Activated CD4-positive, alpha-beta memory T cell treated with anti-CD3 and anti-CD28 coated beads, Interleukin-2, amount 10 ng/mL, durations not matched to agents 7 days and 5 days (primary cell): ENCODE measurements at regions not wholly inside any gene's neighbourhood (a gene's known extent, or its start where the extent isn't known, plus 50 kb on each side); places are given as distances from the start of the nearest gene placed in this dataset.
"Not testable (repeated sequence)": the region's sequence is repeated elsewhere in the genome, so short reads cannot be mapped to it uniquely, and the experiment has no call there.

Experiments used
- CTCF ChIA-PET: fragments of 350-600 bp; sonication (Branson Sonifier 250); formaldehyde crosslinking; loops from one replicate; lab custom pipeline; 2021; ENCODE audit warnings: antibody characterized with exemption, inconsistent platforms; lab: Charles Lee
- POLR2A ChIA-PET: fragments of 350-600 bp; sonication (Branson Sonifier 250); formaldehyde crosslinking; loops from one replicate; lab custom pipeline; 2021; ENCODE audit warnings: antibody characterized with exemption; lab: Charles Lee
- DNase-seq: peaks from one replicate; pipeline ENCODE4 v3.0.0-alpha.2; 2020
- H3K27ac Mint-ChIP-seq: one replicate; pipeline ENCODE4 v1.8.0; 2021; ENCODE audit warnings: mild to moderate bottlenecking, mixed read lengths
- H3K27me3 Mint-ChIP-seq: one replicate; pipeline ENCODE4 v1.8.0; 2021; ENCODE audit warnings: mixed read lengths
- H3K36me3 Mint-ChIP-seq: one replicate; pipeline ENCODE4 v1.8.0; 2021; ENCODE audit warnings: low read depth, mixed read lengths
- H3K4me1 Mint-ChIP-seq: one replicate; pipeline ENCODE4 v1.8.0; 2021; ENCODE audit warnings: mixed read lengths
- H3K4me3 Mint-ChIP-seq: one replicate; pipeline ENCODE4 v1.8.0; 2021; ENCODE audit warnings: mild to moderate bottlenecking, mixed read lengths
- H3K9me3 Mint-ChIP-seq: one replicate; pipeline ENCODE4 v1.8.0; 2021; ENCODE audit warnings: mixed read lengths

DNA sequence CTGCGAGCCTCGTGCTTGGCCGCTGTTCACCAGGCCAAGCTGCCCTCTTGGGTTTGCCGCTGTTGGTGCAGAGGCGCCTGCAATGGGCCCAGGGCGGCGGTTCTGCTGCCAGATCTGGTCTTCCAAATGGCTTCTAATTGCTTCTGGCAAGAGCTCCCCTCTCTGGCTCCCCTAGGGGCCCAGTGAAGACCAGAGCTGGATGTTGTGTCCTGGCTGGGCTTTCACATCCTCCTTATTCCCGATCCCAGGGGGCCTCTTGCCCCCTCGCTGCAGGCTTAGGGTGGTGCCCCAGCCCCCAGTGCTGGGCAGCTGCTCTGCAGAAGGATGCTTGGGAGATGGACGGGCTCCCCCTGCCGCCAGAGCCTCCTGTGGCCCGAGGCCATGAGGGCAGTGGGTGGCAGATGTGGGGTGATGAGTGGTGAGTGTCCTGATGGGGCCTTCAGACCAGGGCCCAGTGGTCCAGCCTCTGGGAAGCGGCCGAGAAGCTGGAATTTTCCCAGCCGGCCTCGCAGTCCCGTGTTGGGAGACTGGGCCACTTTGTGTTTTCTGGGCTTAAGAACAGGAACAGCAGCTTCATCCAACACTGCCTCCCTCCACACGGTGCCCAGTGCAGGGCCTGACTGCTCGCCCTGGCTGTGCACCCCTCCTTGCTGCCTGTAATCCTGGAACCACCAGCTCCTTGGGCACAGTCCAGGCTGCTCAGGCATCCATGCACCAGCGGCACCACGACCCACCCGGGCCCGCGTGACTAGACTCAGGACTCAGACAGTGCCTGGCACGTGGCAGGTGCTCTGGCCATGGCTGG lies 194.8 kb downstream of the LAT start:
- CTCF ChIA-PET, H3K4me1 Mint-ChIP-seq, H3K27me3 Mint-ChIP-seq, H3K4me3 Mint-ChIP-seq, POLR2A ChIA-PET, DNase-seq, H3K36me3 Mint-ChIP-seq, H3K9me3 Mint-ChIP-seq, H3K27ac Mint-ChIP-seq: not testable (repeated sequence)

DNA sequence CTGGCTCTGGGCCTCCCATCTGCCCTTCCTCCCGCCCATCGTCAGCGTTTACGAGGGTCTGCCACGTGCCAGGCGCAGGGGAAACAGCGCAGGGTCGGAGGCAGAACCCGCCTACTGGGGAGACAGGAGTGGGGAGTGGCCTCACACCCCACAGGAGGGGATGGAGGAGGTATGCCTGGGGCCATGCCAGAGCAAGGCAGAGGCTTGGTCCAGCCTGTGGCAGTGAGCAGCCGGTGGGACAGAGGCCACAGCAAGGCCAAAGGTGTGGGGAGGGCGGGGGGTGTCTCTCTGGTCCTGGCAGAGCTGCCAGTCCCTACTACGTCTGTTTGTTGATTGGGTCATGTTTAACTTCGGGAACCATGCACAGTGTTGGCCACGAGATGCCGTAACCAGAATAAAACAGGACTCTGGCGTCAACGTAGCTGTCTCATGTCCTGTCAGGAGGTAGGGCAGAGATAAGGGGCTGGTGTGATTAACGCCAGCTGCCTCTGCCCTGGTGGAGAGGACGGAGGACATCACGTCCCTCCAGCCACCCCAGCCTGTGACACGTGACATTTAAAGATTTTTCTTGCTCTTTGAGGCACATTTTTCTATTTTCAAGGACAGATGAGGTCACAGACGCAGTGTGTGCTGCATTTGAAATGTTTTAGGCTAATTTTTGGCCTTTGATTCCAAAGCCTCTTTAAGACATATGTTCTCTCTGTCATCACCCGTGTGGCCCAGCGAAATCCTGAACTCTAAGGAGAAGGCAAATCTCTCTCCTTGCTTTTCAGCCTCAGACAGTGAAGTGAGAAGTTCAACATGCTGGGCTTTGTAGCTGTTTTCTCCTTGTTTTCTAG lies 193.3 kb downstream of the LAT start:
- H3K4me1 Mint-ChIP-seq, H3K4me3 Mint-ChIP-seq, CTCF ChIA-PET, POLR2A ChIA-PET, H3K27ac Mint-ChIP-seq, H3K36me3 Mint-ChIP-seq, DNase-seq, H3K27me3 Mint-ChIP-seq, H3K9me3 Mint-ChIP-seq: not testable (repeated sequence)

DNA sequence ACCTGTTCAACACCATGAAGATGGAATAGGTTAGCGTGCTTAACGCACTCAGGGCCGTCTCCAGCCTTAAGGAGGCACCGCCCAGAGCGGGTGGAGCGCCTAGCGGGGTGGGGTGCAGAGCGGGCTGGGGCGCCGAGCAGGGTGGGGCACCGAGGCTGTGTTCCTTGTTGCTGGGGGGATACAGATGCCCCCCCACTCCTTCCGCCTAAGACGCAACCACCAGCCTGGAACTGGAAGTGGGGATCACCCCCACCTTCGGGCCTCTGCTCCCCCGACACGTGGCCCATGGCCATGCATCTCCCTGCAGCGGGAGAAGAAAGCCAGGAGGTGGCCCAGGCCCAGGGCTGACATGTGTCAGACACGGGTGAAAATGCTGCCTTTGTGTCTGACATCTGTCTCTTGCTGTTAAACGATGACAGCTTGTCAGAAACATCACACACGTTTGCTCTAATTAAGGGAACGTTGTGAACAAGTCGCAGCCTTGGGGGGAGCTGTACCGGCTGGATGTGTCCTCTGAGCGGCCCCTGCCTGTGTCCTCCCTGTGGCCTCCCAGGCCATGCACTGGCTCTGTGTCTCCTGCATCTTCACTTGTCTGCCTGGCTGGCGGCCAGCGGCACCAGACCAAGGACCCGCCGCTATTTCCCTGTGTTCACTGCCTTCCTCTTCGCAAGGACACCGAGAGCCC lies 192.5 kb downstream of the LAT start:
- H3K27me3 Mint-ChIP-seq, H3K36me3 Mint-ChIP-seq, H3K4me3 Mint-ChIP-seq, DNase-seq, H3K9me3 Mint-ChIP-seq, H3K4me1 Mint-ChIP-seq, H3K27ac Mint-ChIP-seq, POLR2A ChIA-PET, CTCF ChIA-PET: not testable (repeated sequence)

DNA sequence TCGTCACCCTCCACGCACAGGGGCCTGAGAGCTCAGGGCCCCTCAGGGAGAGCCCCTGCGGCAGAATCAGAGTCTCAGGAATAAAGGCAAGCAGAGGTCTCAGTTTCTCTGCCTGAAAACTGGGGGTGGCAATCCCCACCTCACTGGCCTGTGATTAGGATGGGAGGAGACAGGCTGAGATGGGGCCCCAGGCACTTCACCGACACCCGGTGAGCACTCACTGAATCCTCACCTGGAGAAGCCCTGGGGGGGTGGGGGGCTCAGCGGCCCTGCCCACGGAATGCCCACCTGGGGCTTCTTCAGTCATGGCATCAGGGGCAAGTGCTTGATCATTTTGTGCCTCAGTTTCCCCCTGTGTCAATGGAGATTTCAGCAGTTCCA lies 192.0 kb downstream of the LAT start:
- H3K9me3 Mint-ChIP-seq, H3K27me3 Mint-ChIP-seq, H3K36me3 Mint-ChIP-seq, POLR2A ChIA-PET, CTCF ChIA-PET, H3K4me3 Mint-ChIP-seq, H3K27ac Mint-ChIP-seq, H3K4me1 Mint-ChIP-seq, DNase-seq: not testable (repeated sequence)

- H3K27ac Mint-ChIP-seq, DNase-seq, H3K9me3 Mint-ChIP-seq, CTCF ChIA-PET, H3K4me3 Mint-ChIP-seq, H3K4me1 Mint-ChIP-seq, H3K27me3 Mint-ChIP-seq, POLR2A ChIA-PET: not testable (repeated sequence)
- peaks cover 11% of the 10 kb centered on the region for H3K36me3 Mint-ChIP-seq
These were observed 191.3 kb downstream of the LAT start for GRCh38 chr16:29176154-29176470.

- H3K4me1 Mint-ChIP-seq, H3K9me3 Mint-ChIP-seq, H3K27ac Mint-ChIP-seq, H3K4me3 Mint-ChIP-seq, DNase-seq, H3K27me3 Mint-ChIP-seq, POLR2A ChIA-PET, CTCF ChIA-PET: not testable (repeated sequence)
- peaks cover 14% of the 10 kb centered on the region for H3K36me3 Mint-ChIP-seq
These were observed 190.7 kb downstream of the LAT start for GRCh38 chr16:29175411-29176153.

DNA sequence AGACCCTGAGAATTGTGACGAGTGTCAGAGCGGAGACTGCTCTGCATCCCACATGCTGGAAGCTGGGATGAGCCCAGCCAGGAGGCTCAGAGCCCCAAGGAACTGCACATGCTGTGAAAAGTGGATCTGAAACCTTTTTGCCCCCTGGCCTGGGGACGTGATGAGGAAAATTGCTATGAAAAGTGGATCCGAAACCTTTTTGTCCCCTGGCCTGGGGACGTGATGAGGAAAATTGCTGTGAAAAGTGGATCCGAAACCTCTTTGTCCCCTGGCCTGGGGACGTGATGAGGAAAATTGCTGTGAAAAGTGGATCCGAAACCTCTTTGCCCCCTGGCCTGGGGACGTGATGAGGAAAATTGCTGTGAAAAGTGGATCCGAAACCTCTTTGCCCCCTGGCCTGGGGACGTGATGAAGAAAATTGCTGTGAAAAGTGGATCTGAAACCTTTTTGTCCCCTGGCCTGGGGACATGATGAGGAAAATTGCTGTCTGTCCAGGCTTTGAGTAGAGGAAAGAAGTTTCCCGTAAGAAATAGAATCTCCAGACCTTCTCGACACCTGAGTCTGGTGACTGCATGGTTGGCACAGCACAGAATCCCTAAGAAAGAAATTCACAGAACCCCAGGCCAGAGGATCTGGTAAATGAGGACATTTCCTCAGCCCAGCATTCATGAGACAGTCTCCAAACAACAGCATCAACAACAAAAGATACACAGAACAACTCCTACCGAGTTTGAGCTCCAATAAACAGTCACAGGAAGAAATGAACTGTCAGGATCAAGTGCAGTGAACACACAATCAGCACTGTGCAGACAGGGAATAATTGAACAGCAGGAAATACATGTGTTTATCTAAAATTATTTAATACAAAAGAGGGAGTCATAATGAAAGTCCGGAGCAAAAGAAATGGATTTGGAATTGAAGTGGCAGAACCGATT lies 188.8 kb downstream of the LAT start:
- H3K4me1 Mint-ChIP-seq, POLR2A ChIA-PET, H3K4me3 Mint-ChIP-seq, H3K9me3 Mint-ChIP-seq, H3K27ac Mint-ChIP-seq, CTCF ChIA-PET, DNase-seq, H3K27me3 Mint-ChIP-seq: not testable (repeated sequence)
- peaks cover 14% of the 10 kb centered on the region for H3K36me3 Mint-ChIP-seq

DNA sequence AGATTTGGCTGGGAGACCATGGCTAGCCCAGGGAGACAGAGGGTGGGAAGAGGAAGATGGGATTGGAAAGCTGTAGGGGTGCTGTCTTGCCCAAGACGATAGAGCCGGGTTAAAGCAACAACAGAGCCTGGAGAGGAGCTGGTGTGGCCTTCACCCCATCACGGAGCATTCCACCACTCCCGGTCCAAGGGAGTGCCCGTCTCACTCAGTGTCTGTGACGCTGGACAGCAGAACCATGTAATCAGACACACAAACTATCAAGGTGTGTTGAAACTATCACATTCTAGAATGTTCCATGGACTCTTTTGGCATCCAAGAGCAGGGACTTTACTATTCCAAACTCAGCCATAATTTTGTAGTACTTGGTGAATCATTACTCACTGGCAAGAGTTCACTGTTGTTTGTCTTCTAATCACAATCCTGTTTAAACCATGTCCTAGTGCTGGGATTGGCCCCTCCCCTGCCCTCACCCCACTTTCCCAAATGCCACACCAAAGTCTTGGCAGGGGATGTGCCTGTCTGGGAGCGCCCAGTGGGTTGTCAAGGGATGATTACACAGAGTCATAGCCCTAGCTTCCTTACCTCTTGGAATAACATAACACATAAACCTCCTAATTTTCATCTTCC lies 187.4 kb downstream of the LAT start:
- H3K36me3 Mint-ChIP-seq = peaks cover 14% of the 10 kb centered on the region
- H3K27ac Mint-ChIP-seq, H3K4me3 Mint-ChIP-seq, H3K27me3 Mint-ChIP-seq, H3K9me3 Mint-ChIP-seq, H3K4me1 Mint-ChIP-seq, CTCF ChIA-PET, DNase-seq, POLR2A ChIA-PET: not testable (repeated sequence)

- CTCF ChIA-PET, DNase-seq, H3K27me3 Mint-ChIP-seq, H3K4me1 Mint-ChIP-seq, H3K4me3 Mint-ChIP-seq, POLR2A ChIA-PET, H3K27ac Mint-ChIP-seq, H3K9me3 Mint-ChIP-seq: not testable (repeated sequence)
- H3K36me3 Mint-ChIP-seq = peaks cover 14% of the 10 kb centered on the region
These were observed 186.4 kb downstream of the LAT start for GRCh38 chr16:29171296-29171695.

GRCh38 chr16:29170393-29171119 lies 185.7 kb downstream of the LAT start:
- CTCF ChIA-PET, DNase-seq, H3K27ac Mint-ChIP-seq, POLR2A ChIA-PET, H3K27me3 Mint-ChIP-seq, H3K4me1 Mint-ChIP-seq, H3K4me3 Mint-ChIP-seq, H3K9me3 Mint-ChIP-seq: not testable (repeated sequence)
- H3K36me3 Mint-ChIP-seq = peaks cover 14% of the 10 kb centered on the region

DNA sequence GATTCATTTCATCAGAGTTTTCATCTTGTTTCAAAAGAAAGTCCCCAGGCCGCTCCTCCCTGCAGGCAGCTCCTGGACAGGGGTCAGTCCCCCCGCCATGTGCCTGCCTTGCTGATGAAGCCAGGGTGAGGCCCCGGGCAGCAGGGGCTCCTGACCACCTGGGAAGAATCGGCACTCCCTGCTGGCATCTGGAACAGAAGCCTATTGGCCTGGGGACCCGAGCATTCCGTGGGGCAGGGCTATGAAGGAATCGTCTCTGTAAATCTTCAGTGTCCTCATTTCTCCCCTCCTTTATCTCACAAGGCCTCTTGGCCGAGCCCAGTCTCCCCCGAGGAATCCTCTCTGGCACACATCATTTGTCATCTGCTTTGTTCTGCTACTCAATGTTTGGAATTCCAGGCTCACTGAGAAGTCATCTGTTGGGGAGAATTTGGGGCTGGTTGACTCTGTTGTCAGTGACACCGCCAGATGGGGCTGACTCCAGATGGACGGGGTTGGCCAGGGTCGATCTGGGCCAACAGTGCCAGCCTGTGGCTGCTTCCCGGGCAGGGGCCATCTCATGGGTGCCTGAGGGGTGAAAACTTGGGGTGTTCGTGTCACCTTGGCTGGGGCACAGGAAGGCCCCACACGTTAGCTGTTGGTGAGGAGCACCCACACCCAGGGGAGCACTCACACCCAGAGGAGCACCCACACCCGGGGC lies 184.6 kb downstream of the LAT start:
- H3K27ac Mint-ChIP-seq, H3K9me3 Mint-ChIP-seq, DNase-seq, H3K4me3 Mint-ChIP-seq, H3K4me1 Mint-ChIP-seq, POLR2A ChIA-PET, H3K27me3 Mint-ChIP-seq, CTCF ChIA-PET: not testable (repeated sequence)
- H3K36me3 Mint-ChIP-seq = peaks cover 14% of the 10 kb centered on the region
